22Rv1 (cell line): ENCODE measurements at regions not wholly inside any gene's neighbourhood (a gene's known extent, or its start where the extent isn't known, plus 50 kb on each side); places are given as distances from the start of the nearest gene placed in this dataset.

ENCODE experiments used
- H3K27ac ChIP-seq: fragments of 450-650 bp; 2 replicates; pipeline ENCODE4 v1.5.1; 2017
- CTCF ChIP-seq: fragments of 450-650 bp; IDR thresholded peaks from 2 replicates; pipeline ENCODE4 v1.5.1; 2017; ENCODE audit warnings: mild to moderate bottlenecking
- ZFX ChIP-seq: fragments of 450-650 bp; IDR thresholded peaks from 2 replicates; pipeline ENCODE4 v1.6.1; 2017; ENCODE audit warnings: antibody characterized with exemption, borderline replicate concordance

GRCh38 chr1:101730559-101730958 is 266.2 kb downstream of the OLFM3 start:
- H3K27ac ChIP-seq, result no peak overlapping the region
- no peak for TF ChIP-seq ZFX
- TF ChIP-seq CTCF, result no peak

- TF ChIP-seq ZFX (no peak), CTCF (no peak)
- H3K27ac ChIP-seq, result no peak overlapping the region
Measured at GRCh38 chr1:101732261-101732660, 264.5 kb downstream of the OLFM3 start.

DNA sequence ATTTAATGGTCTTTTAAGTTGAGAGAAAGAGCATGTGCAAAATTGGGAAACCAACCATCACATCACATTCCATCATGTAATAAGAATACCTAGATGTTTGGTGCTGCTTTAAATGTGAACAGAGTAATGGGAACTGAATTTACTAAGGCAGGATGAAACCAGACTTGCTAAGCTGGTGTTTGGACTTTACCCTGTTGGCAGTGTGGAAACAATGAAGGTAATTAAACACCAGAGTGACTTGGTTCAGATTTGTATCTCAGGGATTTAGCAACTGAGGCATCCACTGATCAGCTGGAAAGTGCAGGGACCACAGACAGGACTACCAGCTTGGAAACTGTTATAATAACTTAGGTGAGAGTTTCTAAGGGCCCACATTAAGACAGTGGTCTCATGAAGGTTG is 263.4 kb downstream of the OLFM3 start:
- TF ChIP-seq CTCF (no peak), ZFX (no peak)
- H3K27ac ChIP-seq, result no peak overlapping the region

DNA sequence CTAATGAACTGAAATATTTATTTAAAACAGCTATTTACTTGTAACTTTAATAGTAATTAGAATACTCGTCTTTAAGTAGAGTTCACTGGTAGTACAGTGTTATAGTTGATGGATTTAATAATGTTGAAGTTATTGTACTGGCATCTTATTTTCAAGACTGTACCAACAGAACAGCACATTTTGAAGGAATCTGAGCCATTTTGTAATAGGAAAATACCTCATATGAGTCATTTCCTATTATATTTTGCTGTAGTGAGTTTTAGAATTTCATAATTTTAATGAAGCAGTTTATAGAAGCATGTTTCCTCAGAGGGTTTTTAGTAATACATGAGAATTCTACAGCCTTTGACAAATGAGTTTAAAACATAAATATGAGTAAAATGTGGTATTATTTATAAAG is 258.3 kb downstream of the OLFM3 start:
- H3K27ac ChIP-seq, result no peak overlapping the region
- TF ChIP-seq CTCF (no peak), ZFX (no peak)

- no peak overlapping the region for H3K27ac ChIP-seq
- TF ChIP-seq ZFX (no peak), CTCF (no peak)
Measured at GRCh38 chr1:101739146-101739545, 257.6 kb downstream of the OLFM3 start.

GRCh38 chr1:101739826-101740330 is 256.8 kb downstream of the OLFM3 start:
- no peak overlapping the region for H3K27ac ChIP-seq
- TF ChIP-seq CTCF (no peak), ZFX (no peak)

- H3K27ac ChIP-seq, result no peak overlapping the region
- TF ChIP-seq ZFX (no peak), CTCF (no peak)
Measured at GRCh38 chr1:101741910-101742309, 254.8 kb downstream of the OLFM3 start.
